Neural progenitor cell (in vitro differentiated cells): ENCODE measurements at regions not wholly inside any gene's neighbourhood (a gene's known extent, or its start where the extent isn't known, plus 50 kb on each side); places are given as distances from the start of the nearest gene placed in this dataset.

Experiments used
- CTCF ChIP-seq: fragments of 200-600 bp; sonication (generic); IDR thresholded peaks from 2 replicates; pipeline ENCODE4 v1.5.1; 2017; ENCODE audit warnings: antibody characterized with exemption, mild to moderate bottlenecking
- EZH2 ChIP-seq: fragments of 200-600 bp; sonication (generic); IDR thresholded peaks from 2 replicates; pipeline ENCODE4 v1.6.1; 2017; ENCODE audit warnings: antibody characterized with exemption, mild to moderate bottlenecking, moderate library complexity
- EZH2phosphoT487 ChIP-seq: fragments of 200-600 bp; sonication (generic); IDR thresholded peaks from 2 replicates; pipeline ENCODE4 v1.6.1; 2017; ENCODE audit warnings: antibody characterized with exemption

DNA sequence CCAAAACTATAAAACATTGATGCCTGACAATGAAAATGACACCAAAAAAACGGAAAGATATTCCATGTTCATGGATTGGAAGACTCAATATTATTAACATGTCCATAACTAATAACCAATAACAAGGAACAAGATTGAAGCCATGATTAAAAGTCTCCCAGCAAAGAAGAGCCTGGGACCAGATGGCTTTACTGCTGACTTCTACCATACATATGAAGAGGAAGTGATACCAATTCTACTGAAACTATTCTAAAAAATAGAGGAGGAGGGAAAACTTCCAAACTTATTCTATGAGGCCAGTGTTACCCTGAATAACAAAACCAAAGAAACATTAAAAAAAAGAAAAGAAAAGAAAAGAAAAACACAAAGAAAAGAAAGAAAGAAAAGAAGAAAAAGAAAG lies 54.6 kb upstream of the ATF7IP start:
- TF ChIP-seq CTCF, result no peak
- TF ChIP-seq EZH2, result no peak
- TF ChIP-seq EZH2phosphoT487, result no peak
